H1 (cell line): ENCODE measurements at regions not wholly inside any gene's neighbourhood (a gene's known extent, or its start where the extent isn't known, plus 50 kb on each side); places are given as distances from the start of the nearest gene placed in this dataset.

Source experiments
- BCL11A ChIP-seq, 2 experiments: IDR thresholded peaks; one replicate each; pipeline ENCODE4 v1.6.1; 2011; ENCODE audit warnings: low read depth in 2 of 2, low read length in 2 of 2, mild to moderate bottlenecking in 2 of 2
- MAX ChIP-seq: IDR thresholded peaks from 2 replicates; pipeline ENCODE4 v1.6.1; 2012; ENCODE audit warnings: inconsistent platforms
- POLR2A ChIP-seq, 2 experiments: IDR thresholded peaks; 1 replicate in 1 of 2; 2 replicates in 1 of 2; pipeline ENCODE4 v1.6.1; 2011; ENCODE audit warnings: low read depth in 2 of 2, low read length in 2 of 2, mild to moderate bottlenecking in 2 of 2; ENCODE audit errors: control extremely low read depth in 1 of 2
- POLR2AphosphoS5 ChIP-seq: IDR thresholded peaks from 2 replicates; pipeline ENCODE4 v1.6.1; 2011; ENCODE audit warnings: low read depth, low read length
- RAD21 ChIP-seq, 2 experiments: IDR thresholded peaks in 1 of 2; conservative IDR thresholded peaks in 1 of 2; 2 replicates each; pipeline ENCODE4 v1.6.1; 2011; ENCODE audit warnings: low read depth in 2 of 2, low read length in 2 of 2, improper control_type of control experiment in 1 of 2, inconsistent platforms in 1 of 2, mild to moderate bottlenecking in 1 of 2, moderate library complexity in 1 of 2
- SIN3A ChIP-seq, 2 experiments: IDR thresholded peaks in 1 of 2; conservative IDR thresholded peaks in 1 of 2; 2 replicates each; pipeline ENCODE4 v1.6.1; 2011 to 2012; ENCODE audit warnings: low read length in 2 of 2, improper control_type of control experiment in 1 of 2, low read depth in 1 of 2, mild to moderate bottlenecking in 1 of 2

- TF ChIP-seq POLR2AphosphoS5 (no peak), SIN3A (conservative IDR thresholded peaks at IDR 0.05 in 1 of 2, IDR thresholded peaks at IDR 0.05 in 1 of 2; ENCODE audit: low read depth in 1 of 2, low read length in 2 of 2) (no peak), RAD21 (IDR thresholded peaks at IDR 0.05 in 1 of 2, conservative IDR thresholded peaks at IDR 0.05 in 1 of 2; ENCODE audit: low read depth in 2 of 2, low read length in 2 of 2) (no peak), MAX (no peak), POLR2A (IDR thresholded peaks at IDR 0.05; ENCODE audit: control extremely low read depth in 1 of 2, low read depth in 2 of 2, low read length in 2 of 2) (no peak), BCL11A (IDR thresholded peaks at IDR 0.05; ENCODE audit: low read depth in 2 of 2, low read length in 2 of 2) (no peak)
Measured at GRCh38 chr14:40308240-40308639, 876.0 kb upstream of the FBXO33 start.
